Parathyroid adenoma (tissue), 2 donors: ENCODE measurements at regions not wholly inside any gene's neighbourhood (a gene's known extent, or its start where the extent isn't known, plus 50 kb on each side); places are given as distances from the start of the nearest gene placed in this dataset.

Experiments used
- H2AFZ ChIP-seq: fragments of 300-600 bp; sonication (generic); one replicate; pipeline ENCODE4 v1.7.0; 2017; ENCODE audit warnings: antibody characterized with exemption, mild to moderate bottlenecking
- H3K27ac ChIP-seq: fragments of 300-600 bp; sonication (generic); one replicate; pipeline ENCODE4 v1.7.0; 2017
- H3K27me3 ChIP-seq: fragments of 300-600 bp; sonication (generic); one replicate; pipeline ENCODE4 v1.7.0; 2017; ENCODE audit warnings: low read length; ENCODE audit not compliant: control insufficient read depth, insufficient read depth
- H3K36me3 ChIP-seq: fragments of 300-600 bp; sonication (generic); one replicate; pipeline ENCODE4 v1.7.0; 2017; ENCODE audit warnings: low read length; ENCODE audit not compliant: control insufficient read depth, insufficient read depth
- H3K4me1 ChIP-seq: fragments of 300-600 bp; sonication (generic); one replicate; pipeline ENCODE4 v1.7.0; 2017; ENCODE audit warnings: control low read depth
- H3K4me2 ChIP-seq: fragments of 300-600 bp; sonication (generic); one replicate; pipeline ENCODE4 v1.7.0; 2017; ENCODE audit warnings: low read length
- H3K4me3 ChIP-seq: fragments of 300-600 bp; sonication (generic); one replicate; pipeline ENCODE4 v1.7.0; 2017; ENCODE audit warnings: low read depth, low read length
- H3K79me2 ChIP-seq: fragments of 300-600 bp; sonication (generic); one replicate; pipeline ENCODE4 v1.7.0; 2017; ENCODE audit warnings: control low read depth
- H3K9ac ChIP-seq: fragments of 300-600 bp; sonication (generic); one replicate; pipeline ENCODE4 v1.7.0; 2017; ENCODE audit warnings: mild to moderate bottlenecking
- H3K9me3 ChIP-seq: fragments of 300-600 bp; sonication (generic); one replicate; pipeline ENCODE4 v1.7.0; 2017; ENCODE audit warnings: low read length; ENCODE audit not compliant: control insufficient read depth
- TF ChIP-seq, protein P1 (sequence below): fragments of 300-600 bp; sonication (generic); IDR thresholded peaks from one replicate; pipeline ENCODE4 v1.7.0; 2017; ENCODE audit warnings: antibody characterized with exemption, mild to moderate bottlenecking
- donor health status: primary hyperparathyroidism.

- H3K79me2 ChIP-seq = no peaks in the 10 kb centered on the region
- H3K36me3 ChIP-seq = no peaks in the 10 kb centered on the region
- no peaks in the 10 kb centered on the region for H3K27me3 ChIP-seq
- no peak overlapping the region for H3K4me2 ChIP-seq
- TF ChIP-seq, protein P1, sequence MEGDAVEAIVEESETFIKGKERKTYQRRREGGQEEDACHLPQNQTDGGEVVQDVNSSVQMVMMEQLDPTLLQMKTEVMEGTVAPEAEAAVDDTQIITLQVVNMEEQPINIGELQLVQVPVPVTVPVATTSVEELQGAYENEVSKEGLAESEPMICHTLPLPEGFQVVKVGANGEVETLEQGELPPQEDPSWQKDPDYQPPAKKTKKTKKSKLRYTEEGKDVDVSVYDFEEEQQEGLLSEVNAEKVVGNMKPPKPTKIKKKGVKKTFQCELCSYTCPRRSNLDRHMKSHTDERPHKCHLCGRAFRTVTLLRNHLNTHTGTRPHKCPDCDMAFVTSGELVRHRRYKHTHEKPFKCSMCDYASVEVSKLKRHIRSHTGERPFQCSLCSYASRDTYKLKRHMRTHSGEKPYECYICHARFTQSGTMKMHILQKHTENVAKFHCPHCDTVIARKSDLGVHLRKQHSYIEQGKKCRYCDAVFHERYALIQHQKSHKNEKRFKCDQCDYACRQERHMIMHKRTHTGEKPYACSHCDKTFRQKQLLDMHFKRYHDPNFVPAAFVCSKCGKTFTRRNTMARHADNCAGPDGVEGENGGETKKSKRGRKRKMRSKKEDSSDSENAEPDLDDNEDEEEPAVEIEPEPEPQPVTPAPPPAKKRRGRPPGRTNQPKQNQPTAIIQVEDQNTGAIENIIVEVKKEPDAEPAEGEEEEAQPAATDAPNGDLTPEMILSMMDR = no peak
- H3K9me3 ChIP-seq = no peaks in the 10 kb centered on the region
- no peak overlapping the region for H3K27ac ChIP-seq
- H3K4me1 ChIP-seq = peaks cover 6% of the 10 kb centered on the region
- no peak overlapping the region for H3K4me3 ChIP-seq
- H3K9ac ChIP-seq = no peak overlapping the region
- no peak overlapping the region for H2AFZ ChIP-seq
Observed at GRCh38 chr10:32155075-32155516, 98.9 kb upstream of the KIF5B start.

GRCh38 chr10:32153931-32154330 is 97.7 kb upstream of the KIF5B start:
- no peak overlapping the region for H2AFZ ChIP-seq
- H3K27ac ChIP-seq = no peak overlapping the region
- TF ChIP-seq, protein P1 = no peak
- no peaks in the 10 kb centered on the region for H3K79me2 ChIP-seq
- peaks cover 14% of the 10 kb centered on the region for H3K4me1 ChIP-seq
- H3K4me3 ChIP-seq = no peak overlapping the region
- H3K9ac ChIP-seq = no peak overlapping the region
- no peaks in the 10 kb centered on the region for H3K27me3 ChIP-seq
- no peaks in the 10 kb centered on the region for H3K36me3 ChIP-seq
- H3K4me2 ChIP-seq = no peak overlapping the region
- H3K9me3 ChIP-seq = no peaks in the 10 kb centered on the region

DNA sequence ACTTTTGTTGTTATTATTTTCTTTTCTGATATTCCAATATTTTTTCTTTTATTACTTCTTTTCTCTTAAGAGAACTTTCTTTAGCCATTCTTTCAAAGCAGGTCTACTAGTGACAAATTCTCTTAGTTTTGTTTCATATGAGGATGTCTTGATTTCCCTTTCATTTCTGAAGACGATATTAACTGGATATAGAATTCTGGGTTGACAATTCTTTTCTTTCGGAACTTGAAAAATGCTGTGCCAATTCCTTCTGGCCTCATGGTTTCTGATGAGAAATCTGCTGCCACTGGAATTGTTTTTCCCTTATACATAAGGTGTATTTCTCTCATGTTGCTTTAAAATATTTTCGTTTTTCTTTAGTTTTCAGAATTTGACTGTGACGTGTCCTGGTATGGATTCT is 97.0 kb upstream of the KIF5B start:
- no peak overlapping the region for H3K9ac ChIP-seq
- no peak overlapping the region for H3K4me2 ChIP-seq
- H3K9me3 ChIP-seq = no peaks in the 10 kb centered on the region
- no peak overlapping the region for H3K27ac ChIP-seq
- H3K4me3 ChIP-seq = no peak overlapping the region
- TF ChIP-seq, protein P1 = no peak
- H3K79me2 ChIP-seq = no peaks in the 10 kb centered on the region
- H3K4me1 ChIP-seq = peaks cover 14% of the 10 kb centered on the region
- H2AFZ ChIP-seq = no peak overlapping the region
- H3K27me3 ChIP-seq = no peaks in the 10 kb centered on the region
- H3K36me3 ChIP-seq = no peaks in the 10 kb centered on the region

- H3K4me1 ChIP-seq = peaks cover 14% of the 10 kb centered on the region
- TF ChIP-seq, protein P1 = no peak
- no peak overlapping the region for H2AFZ ChIP-seq
- H3K27me3 ChIP-seq = no peaks in the 10 kb centered on the region
- no peak overlapping the region for H3K9ac ChIP-seq
- no peaks in the 10 kb centered on the region for H3K36me3 ChIP-seq
- H3K4me3 ChIP-seq = no peak overlapping the region
- H3K79me2 ChIP-seq = no peaks in the 10 kb centered on the region
- H3K9me3 ChIP-seq = no peaks in the 10 kb centered on the region
- peak overlapping the region; percentile 93 for H3K27ac ChIP-seq
- no peak overlapping the region for H3K4me2 ChIP-seq
Observed at GRCh38 chr10:32151871-32152270, 95.6 kb upstream of the KIF5B start.

DNA sequence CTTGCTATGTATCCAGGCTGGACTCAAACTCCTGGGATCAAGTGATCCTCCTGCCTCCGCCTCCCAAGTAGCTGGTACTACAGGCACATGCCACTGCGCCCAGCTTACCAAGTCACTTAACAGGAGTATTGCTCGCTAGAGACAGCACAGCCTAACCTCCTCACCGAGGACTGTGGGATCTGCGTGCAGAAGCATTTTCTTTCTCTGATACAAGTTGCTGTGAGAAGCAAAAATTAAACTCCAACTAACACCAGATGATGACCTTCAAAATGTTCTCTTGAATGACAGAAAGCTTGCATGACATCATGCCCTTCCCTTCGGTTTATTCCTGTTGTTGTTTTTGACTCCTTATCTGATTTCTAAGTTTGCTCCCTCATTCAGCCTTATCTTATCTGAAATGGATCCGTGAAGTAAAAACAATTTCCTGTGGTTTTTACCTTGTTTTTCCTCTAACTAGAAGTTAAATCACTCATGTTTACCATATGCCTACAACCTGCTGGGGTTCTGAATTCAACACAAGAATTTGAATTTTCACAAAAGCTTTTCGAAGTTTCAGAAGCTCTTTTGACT is 94.4 kb upstream of the KIF5B start:
- TF ChIP-seq, protein P1 = no peak
- Histone ChIP-seq H3K79me2 (no peaks in the 10 kb centered on the region), H3K9me3 (no peaks in the 10 kb centered on the region), H2AFZ (peak overlapping the region; percentile 84), H3K4me3 (peak overlapping the region; percentile 45), H3K27me3 (no peaks in the 10 kb centered on the region), H3K9ac (no peak overlapping the region), H3K4me2 (peak overlapping the region; percentile 72), H3K36me3 (no peaks in the 10 kb centered on the region), H3K27ac (peak overlapping the region; percentile 93), H3K4me1 (peaks cover 14% of the 10 kb centered on the region)
